HEK293T (cell line): ENCODE measurements at regions not wholly inside any gene's neighbourhood (a gene's known extent, or its start where the extent isn't known, plus 50 kb on each side); places are given as distances from the start of the nearest gene placed in this dataset.

Experiments used
- CTCF ChIA-PET: fragments of 350-600 bp; formaldehyde crosslinking; extraction: SDS; loops from one replicate; lab custom pipeline; 2021; ENCODE audit warnings: antibody characterized with exemption, inconsistent platforms; lab: Yijun Ruan, JAX
- POLR2A ChIA-PET: fragments of 350-600 bp; formaldehyde crosslinking; extraction: SDS; loops from one replicate; lab custom pipeline; 2020; ENCODE audit warnings: antibody characterized with exemption, inconsistent platforms; lab: Yijun Ruan, JAX
- DNase-seq: peaks from one replicate; pipeline ENCODE4 v3.0.0; 2012; ENCODE audit warnings: mixed read lengths; ENCODE audit errors: extremely low spot score
- ARNT ChIP-seq: fragments of 450-650 bp; IDR thresholded peaks from 2 replicates; pipeline ENCODE4 v1.6.1; 2017; ENCODE audit warnings: mild to moderate bottlenecking
- BHLHE40 ChIP-seq: fragments of 450-650 bp; IDR thresholded peaks from 2 replicates; pipeline ENCODE4 v1.6.1; 2016; ENCODE audit warnings: mild to moderate bottlenecking, moderate library complexity, borderline replicate concordance
- CTBP1 ChIP-seq: fragments of 450-650 bp; IDR thresholded peaks from 2 replicates; pipeline ENCODE4 v1.6.1; 2016; ENCODE audit warnings: borderline replicate concordance
- ELF4 ChIP-seq: fragments of 450-650 bp; IDR thresholded peaks from 2 replicates; pipeline ENCODE4 v1.6.1; 2017; ENCODE audit warnings: antibody characterized with exemption
- FOXA1 ChIP-seq: fragments of 450-650 bp; IDR thresholded peaks from 2 replicates; pipeline ENCODE4 v1.6.1; 2016; ENCODE audit warnings: mild to moderate bottlenecking
- FOXK2 ChIP-seq: fragments of 450-650 bp; IDR thresholded peaks from 2 replicates; pipeline ENCODE4 v1.6.1; 2016; ENCODE audit warnings: mild to moderate bottlenecking
- FOXM1 ChIP-seq: fragments of 450-650 bp; IDR thresholded peaks from 2 replicates; pipeline ENCODE4 v1.6.1; 2017; ENCODE audit warnings: mild to moderate bottlenecking, borderline replicate concordance
- HDGF ChIP-seq: fragments of 450-650 bp; IDR thresholded peaks from 2 replicates; pipeline ENCODE4 v1.6.1; 2017; ENCODE audit warnings: antibody characterized with exemption, borderline replicate concordance
- L3MBTL2 ChIP-seq: fragments of 450-650 bp; conservative IDR thresholded peaks from 2 replicates; pipeline ENCODE4 v1.6.1; 2016; ENCODE audit warnings: mild to moderate bottlenecking
- LEF1 ChIP-seq: fragments of 450-650 bp; IDR thresholded peaks from 2 replicates; pipeline ENCODE4 v1.6.1; 2017; ENCODE audit warnings: mild to moderate bottlenecking, borderline replicate concordance
- NFRKB ChIP-seq: fragments of 450-650 bp; IDR thresholded peaks from 2 replicates; pipeline ENCODE4 v1.6.1; 2016; ENCODE audit warnings: mild to moderate bottlenecking, moderate library complexity
- SP1 ChIP-seq: fragments of 450-650 bp; IDR thresholded peaks from 2 replicates; pipeline ENCODE4 v1.6.1; 2017
- SUZ12 ChIP-seq: fragments of 450-650 bp; IDR thresholded peaks from 2 replicates; pipeline ENCODE4 v1.6.1; 2016; ENCODE audit warnings: mild to moderate bottlenecking
- TARDBP ChIP-seq: fragments of 450-650 bp; IDR thresholded peaks from 2 replicates; pipeline ENCODE4 v1.6.1; 2016
- ZNF384 ChIP-seq: fragments of 450-650 bp; IDR thresholded peaks from 2 replicates; pipeline ENCODE4 v1.6.1; 2016
- TF ChIP-seq, protein P1 (sequence below): fragments of 450-650 bp; IDR thresholded peaks from 2 replicates; pipeline ENCODE4 v1.6.1; 2016

DNA sequence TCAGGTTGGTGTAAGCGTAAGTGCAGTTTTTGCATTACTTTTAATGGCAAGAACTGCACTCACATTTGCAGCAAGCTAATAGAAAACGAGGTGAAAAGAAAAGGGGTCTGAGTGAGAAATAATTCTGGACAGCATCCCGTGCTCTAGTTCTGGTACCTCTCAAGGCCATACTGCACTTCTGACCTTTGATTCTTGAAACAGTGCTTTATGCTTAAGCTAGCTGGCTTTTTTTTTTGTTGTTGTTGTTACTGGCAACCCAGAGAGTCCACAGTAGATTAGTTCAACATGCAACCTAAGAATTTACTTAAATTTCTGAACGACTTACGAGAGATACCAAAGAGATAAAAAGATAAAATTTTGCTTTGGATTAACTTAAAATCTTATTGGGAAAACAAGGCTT is 75.2 kb upstream of the PRKD1 start:
- DNase-seq: no peak
- TF ChIP-seq FOXK2 (no peak), ZNF384 (no peak), FOXM1 (no peak), HDGF (no peak), SP1 (no peak), ELF4 (no peak), FOXA1 (no peak), BHLHE40 (no peak), ARNT (no peak), CTBP1 (no peak), NFRKB (no peak), TARDBP (no peak), SUZ12 (no peak), L3MBTL2 (no peak), LEF1 (no peak)
- TF ChIP-seq, protein P1, sequence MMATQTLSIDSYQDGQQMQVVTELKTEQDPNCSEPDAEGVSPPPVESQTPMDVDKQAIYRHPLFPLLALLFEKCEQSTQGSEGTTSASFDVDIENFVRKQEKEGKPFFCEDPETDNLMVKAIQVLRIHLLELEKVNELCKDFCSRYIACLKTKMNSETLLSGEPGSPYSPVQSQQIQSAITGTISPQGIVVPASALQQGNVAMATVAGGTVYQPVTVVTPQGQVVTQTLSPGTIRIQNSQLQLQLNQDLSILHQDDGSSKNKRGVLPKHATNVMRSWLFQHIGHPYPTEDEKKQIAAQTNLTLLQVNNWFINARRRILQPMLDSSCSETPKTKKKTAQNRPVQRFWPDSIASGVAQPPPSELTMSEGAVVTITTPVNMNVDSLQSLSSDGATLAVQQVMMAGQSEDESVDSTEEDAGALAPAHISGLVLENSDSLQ: no peak
- ChIA-PET POLR2A (no interaction called here), CTCF (interaction anchor here (1.1 kb wide), 1 partner anchor 440 kb away, joined by 3 read pairs; no protein-coding TSS in a partner anchor)

DNA sequence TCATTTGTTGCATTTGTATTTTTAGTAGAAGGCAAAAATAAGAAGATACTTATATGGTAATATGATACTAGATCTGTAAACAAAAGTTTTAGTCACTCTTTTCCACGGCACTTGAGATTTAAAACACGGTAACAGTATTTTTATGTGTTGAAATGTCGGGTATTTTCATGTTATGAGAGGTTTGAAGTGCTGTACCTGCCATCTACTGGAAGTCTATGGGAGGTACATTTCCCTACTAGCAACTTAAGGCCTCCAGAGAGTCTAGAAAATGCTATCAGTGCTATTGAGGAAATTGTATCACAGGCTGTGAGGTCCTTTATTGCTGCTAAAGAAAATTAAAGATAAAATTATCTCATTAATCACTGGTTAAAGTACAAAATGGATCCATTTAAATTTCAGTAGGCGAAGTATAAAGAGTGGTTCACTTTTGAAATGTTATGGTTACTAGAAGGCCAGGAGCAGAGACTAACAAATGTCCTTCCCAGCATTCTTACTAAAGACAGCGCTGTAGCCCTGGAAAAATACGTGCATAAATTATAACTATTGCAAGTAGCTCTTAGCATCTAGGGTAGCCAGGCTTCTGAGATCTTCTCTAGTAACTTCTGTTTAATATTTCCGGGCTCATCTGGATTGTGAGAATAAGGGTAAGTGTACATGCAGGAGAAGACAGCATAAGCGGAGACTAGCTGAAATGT is 77.6 kb upstream of the PRKD1 start:
- TF ChIP-seq SUZ12 (no peak), BHLHE40 (no peak), NFRKB (no peak), HDGF (no peak), FOXM1 (no peak), SP1 (no peak), LEF1 (no peak), TARDBP (no peak), L3MBTL2 (no peak), FOXA1 (no peak), ZNF384 (no peak), CTBP1 (no peak), ARNT (no peak), FOXK2 (no peak), ELF4 (no peak)
- TF ChIP-seq, protein P1: no peak
- ChIA-PET POLR2A (no interaction called here), CTCF (interaction anchor here (0.5 kb wide), 1 partner anchor 324 kb away, joined by 3 read pairs; no protein-coding TSS in a partner anchor)
- peak; percentile 43 for DNase-seq

DNA sequence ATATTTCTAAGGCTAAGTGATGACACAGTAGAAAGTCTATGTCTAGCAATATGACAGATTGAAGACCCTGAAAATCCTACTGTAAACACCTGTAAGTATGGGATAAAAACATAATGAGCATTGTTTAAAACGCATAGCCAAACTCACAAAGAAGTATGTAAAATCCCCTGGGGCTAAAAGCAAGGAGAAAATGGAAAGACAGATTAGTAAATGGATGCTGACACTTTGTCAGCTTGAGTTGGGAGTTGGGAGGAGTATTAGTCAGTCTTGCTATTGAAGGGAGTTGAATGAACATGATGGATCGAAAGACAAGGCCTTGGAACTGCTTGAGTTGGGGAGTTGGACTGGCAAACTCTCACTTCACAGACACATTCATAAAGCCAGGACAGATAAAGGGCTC is 79.0 kb upstream of the PRKD1 start:
- ChIA-PET POLR2A (no interaction called here), CTCF (no interaction called here)
- no peak for DNase-seq
- TF ChIP-seq FOXM1 (no peak), NFRKB (no peak), CTBP1 (no peak), BHLHE40 (no peak), ZNF384 (no peak), FOXA1 (no peak), LEF1 (no peak), SP1 (no peak), FOXK2 (no peak)
- TF ChIP-seq, protein P1: no peak

DNA sequence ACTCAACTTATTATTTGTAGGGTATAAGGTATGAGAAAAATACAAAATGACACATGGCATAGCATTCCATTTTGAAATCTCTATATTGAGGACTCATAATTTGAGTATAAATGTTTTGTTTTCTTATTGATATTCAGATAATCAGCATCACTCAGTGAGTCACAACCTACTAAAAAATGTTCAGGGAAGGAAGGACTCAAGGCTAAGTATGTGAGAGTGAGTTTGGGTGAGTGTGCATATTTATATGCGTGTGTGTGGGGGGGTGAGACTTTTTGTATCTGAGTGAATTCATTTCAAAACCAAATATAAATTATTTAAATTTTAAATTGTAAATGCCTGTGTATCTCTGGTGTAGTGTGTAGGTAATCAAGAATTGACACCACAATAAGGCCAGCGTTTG is 87.8 kb upstream of the PRKD1 start:
- no peak for DNase-seq
- ChIA-PET POLR2A (no interaction called here), CTCF (no interaction called here)
- TF ChIP-seq BHLHE40: no peak
- TF ChIP-seq, protein P1: no peak

DNA sequence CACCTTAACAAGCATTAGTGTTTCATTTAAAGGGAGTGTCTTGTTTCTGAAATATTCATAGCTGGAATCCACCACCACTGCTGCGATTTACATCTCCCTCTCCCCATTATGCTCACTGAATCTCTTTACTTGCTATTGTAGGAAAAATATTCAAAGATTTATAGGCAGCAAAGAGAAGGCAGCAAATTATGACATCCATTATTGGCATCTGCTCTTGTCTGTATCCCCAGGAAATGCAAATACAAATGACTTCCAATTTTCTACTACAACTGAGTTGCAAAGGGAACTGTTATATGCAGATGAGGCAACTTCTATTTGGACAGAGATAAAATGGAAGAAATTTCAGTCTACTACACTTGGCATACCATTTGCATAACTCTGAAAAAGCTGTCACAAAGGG is 88.4 kb upstream of the PRKD1 start:
- ChIA-PET POLR2A (no interaction called here), CTCF (interaction anchor here (0.6 kb wide), 1 partner anchor 411 kb away, joined by 3 read pairs; no protein-coding TSS in a partner anchor)
- TF ChIP-seq FOXK2 (no peak), SP1 (no peak), HDGF (no peak), FOXM1 (no peak), TARDBP (no peak), FOXA1 (no peak), NFRKB (no peak), SUZ12 (no peak), ARNT (no peak), ZNF384 (no peak), BHLHE40 (no peak), L3MBTL2 (no peak)
- no peak for DNase-seq
